CD14-positive monocyte (primary cell): ENCODE measurements at regions not wholly inside any gene's neighbourhood (a gene's known extent, or its start where the extent isn't known, plus 50 kb on each side); places are given as distances from the start of the nearest gene placed in this dataset.

ENCODE experiments used
- DNase-seq, 3 donors: peaks; one replicate each; pipeline ENCODE4 v3.0.0-alpha.2; 2011 to 2022
- H2AFZ ChIP-seq: 2 replicates; pipeline ENCODE4 v1.6.0; 2012; ENCODE audit warnings: mild to moderate bottlenecking, low read depth, low read length, inconsistent platforms; ENCODE audit not compliant: insufficient read depth, poor library complexity, severe bottlenecking
- H3K27ac ChIP-seq, 2 donors: 1 replicate in 1 of 2; 2 replicates in 1 of 2; pipeline ENCODE4 v1.5.1; 2012 to 2013; ENCODE audit warnings: low read length in 2 of 2, control low read depth in 1 of 2, inconsistent platforms in 1 of 2, low read depth in 1 of 2, mild to moderate bottlenecking in 1 of 2
- H3K27me3 ChIP-seq, 2 donors: one replicate each; pipeline versions ENCODE4 v1.6.0 to v1.6.1; 2011 to 2013; ENCODE audit warnings: low read length in 2 of 2; ENCODE audit not compliant: control insufficient read depth in 2 of 2, insufficient read depth in 2 of 2
- H3K36me3 ChIP-seq, 2 donors: replicated peaks in 1 of 2; 1 replicate in 1 of 2; 2 replicates in 1 of 2; pipeline versions ENCODE4 v1.5.1 to v1.6.1; 2012 to 2013; ENCODE audit warnings: low read length in 2 of 2, control low read depth in 1 of 2, inconsistent platforms in 1 of 2, mild to moderate bottlenecking in 1 of 2; ENCODE audit not compliant: insufficient read depth in 2 of 2, control insufficient read depth in 1 of 2
- H3K4me1 ChIP-seq, 2 donors: 1 replicate in 1 of 2; 2 replicates in 1 of 2; pipeline versions ENCODE4 v1.5.1 to v1.6.1; 2012 to 2013; ENCODE audit warnings: low read length in 2 of 2, control low read depth in 1 of 2, inconsistent platforms in 1 of 2, mild to moderate bottlenecking in 1 of 2, moderate library complexity in 1 of 2; ENCODE audit not compliant: insufficient read depth in 2 of 2, control insufficient read depth in 1 of 2
- H3K4me2 ChIP-seq: replicated peaks from 2 replicates; pipeline ENCODE3; 2012; ENCODE audit warnings: low read length, moderate library complexity, mild to moderate bottlenecking; ENCODE audit not compliant: poor library complexity, severe bottlenecking; ENCODE audit errors: extremely low read depth
- H3K4me3 ChIP-seq, 3 experiments: fragments of 200-600 bp in 1 of 3; sonication (generic) in 1 of 3; replicated peaks in 1 of 3; 1 replicate in 2 of 3; 2 replicates in 1 of 3; pipeline ENCODE4 v1.5.1; 2011 to 2013; ENCODE audit warnings: low read length in 3 of 3, mild to moderate bottlenecking in 3 of 3, control low read depth in 2 of 3, low read depth in 2 of 3, inconsistent platforms in 1 of 3, moderate library complexity in 1 of 3
- H3K79me2 ChIP-seq: 2 replicates; pipeline ENCODE4 v1.6.0; 2012; ENCODE audit warnings: mild to moderate bottlenecking, control low read depth, inconsistent platforms, low read length, moderate library complexity; ENCODE audit not compliant: insufficient read depth
- H3K9ac ChIP-seq: 2 replicates; pipeline ENCODE4 v1.6.0; 2017; ENCODE audit warnings: low read length, mild to moderate bottlenecking; ENCODE audit not compliant: insufficient read depth, poor library complexity, severe bottlenecking
- H3K9me3 ChIP-seq, 2 donors: replicated peaks in 1 of 2; 1 replicate in 1 of 2; 2 replicates in 1 of 2; pipeline versions ENCODE4 v1.5.1 to v1.6.1; 2012 to 2013; ENCODE audit warnings: low read length in 2 of 2, control low read depth in 1 of 2; ENCODE audit not compliant: control insufficient read depth in 1 of 2, insufficient read depth in 1 of 2
- H4K20me1 ChIP-seq: 2 replicates; pipeline ENCODE4 v1.6.0; 2012; ENCODE audit warnings: mild to moderate bottlenecking, low read length, control low read depth, moderate library complexity; ENCODE audit not compliant: insufficient read depth
- H3K27ac Mint-ChIP-seq, 7 donors: one replicate each; pipeline ENCODE4 v1.8.0; 2020; ENCODE audit warnings: mild to moderate bottlenecking in 7 of 7, mixed read lengths in 7 of 7, moderate library complexity in 6 of 7, inconsistent platforms in 2 of 7
- H3K27me3 Mint-ChIP-seq, 3 donors: one replicate each; pipeline ENCODE4 v1.8.0; 2021 to 2022; ENCODE audit warnings: low read depth in 3 of 3, mild to moderate bottlenecking in 3 of 3, mixed read lengths in 3 of 3, moderate library complexity in 3 of 3, inconsistent platforms in 1 of 3
- H3K36me3 Mint-ChIP-seq, 2 donors: one replicate each; pipeline ENCODE4 v1.8.0; 2020; ENCODE audit warnings: mixed read lengths in 2 of 2, inconsistent platforms in 1 of 2, mild to moderate bottlenecking in 1 of 2
- H3K4me1 Mint-ChIP-seq: one replicate; pipeline ENCODE4 v1.8.0; 2020; ENCODE audit warnings: mild to moderate bottlenecking, mixed read lengths
- H3K4me3 Mint-ChIP-seq, 2 donors: one replicate each; pipeline ENCODE4 v1.8.0; 2020; ENCODE audit warnings: mild to moderate bottlenecking in 2 of 2, mixed read lengths in 2 of 2, moderate library complexity in 1 of 2
- H3K9me3 Mint-ChIP-seq, 7 donors: one replicate each; pipeline ENCODE4 v1.8.0; 2020 to 2022; ENCODE audit warnings: mixed read lengths in 7 of 7, mild to moderate bottlenecking in 6 of 7, moderate library complexity in 6 of 7, inconsistent platforms in 2 of 7
- CTCF ChIP-seq: fragments of 200-600 bp; IDR thresholded peaks from one replicate; pipeline ENCODE4 v1.8.0; 2022; ENCODE audit warnings: antibody characterized with exemption, mild to moderate bottlenecking
- WGBS: methylation state at CpG from one replicate; pipeline ENCODE4 v1.1.5; 2013; ENCODE audit warnings: missing lambda C conversion rate; ENCODE audit not compliant: insufficient coverage; 5-methylcytosine and 5-hydroxymethylcytosine counted together
- intact Hi-C, 2 donors: fragments of 100-400 bp; cut with micrococcal nuclease; formaldehyde crosslinking; loops; one replicate each; pipeline versions ENCODE4 v1.15.0 to v1.15.1; 2023

GRCh38 chr10:121312587-121312986 is 285.7 kb downstream of the FGFR2 start:
- Mint-ChIP-seq H3K27me3 (peaks cover 0 to 4% (median 1%) of the 10 kb centered on the region in 3 donors), H3K4me3 (no peak overlapping the region), H3K36me3 (no peaks in the 10 kb centered on the region), H3K4me1 (no peaks in the 10 kb centered on the region), H3K9me3 (peaks cover 0 to 5% (median 1%) of the 10 kb centered on the region in 7 donors), H3K27ac (no peak overlapping the region)
- no peak for TF ChIP-seq CTCF
- no CpG with 5 or more reads among the region's 5 CpGs for WGBS
- Histone ChIP-seq H3K9ac (no peak overlapping the region), H3K4me3 (no peak overlapping the region), H3K79me2 (no peaks in the 10 kb centered on the region), H3K27me3 (no peaks in the 10 kb centered on the region), H4K20me1 (no peaks in the 10 kb centered on the region), H3K4me1 (no peaks in the 10 kb centered on the region), H3K27ac (no peak overlapping the region), H3K4me2 (no peak overlapping the region), H2AFZ (no peak overlapping the region), H3K9me3 (peaks cover 0 to 4% of the 10 kb centered on the region in 2 donors), H3K36me3 (no peaks in the 10 kb centered on the region)
- intact Hi-C loops: no loop called here
- no peak for DNase-seq

- H3K4me3 Mint-ChIP-seq: no peak overlapping the region
- H3K27me3 Mint-ChIP-seq: peaks cover 0 to 4% (median 1%) of the 10 kb centered on the region in 3 donors
- H3K27me3 ChIP-seq: no peaks in the 10 kb centered on the region
- H3K9me3 ChIP-seq: peaks cover 0 to 4% of the 10 kb centered on the region in 2 donors
- no peaks in the 10 kb centered on the region for H4K20me1 ChIP-seq
- H3K36me3 ChIP-seq: no peaks in the 10 kb centered on the region
- H3K79me2 ChIP-seq: no peaks in the 10 kb centered on the region
- no peak overlapping the region for H3K4me3 ChIP-seq
- H3K9me3 Mint-ChIP-seq: peaks cover 0 to 5% (median 1%) of the 10 kb centered on the region in 7 donors
- H3K27ac Mint-ChIP-seq: no peak overlapping the region
- intact Hi-C loops: no loop called here
- WGBS: 94% methylated on average over 6 of the region's 17 CpGs
- H3K27ac ChIP-seq: no peak overlapping the region
- no peak overlapping the region for H3K4me2 ChIP-seq
- H3K9ac ChIP-seq: no peak overlapping the region
- TF ChIP-seq CTCF: no peak
- no peaks in the 10 kb centered on the region for H3K4me1 ChIP-seq
- no peaks in the 10 kb centered on the region for H3K36me3 Mint-ChIP-seq
- no peak for DNase-seq
- H2AFZ ChIP-seq: no peak overlapping the region
- no peaks in the 10 kb centered on the region for H3K4me1 Mint-ChIP-seq
Measured at GRCh38 chr10:121313119-121313875, 284.9 kb downstream of the FGFR2 start.
